ENCODE measurements at regions not wholly inside any gene's neighbourhood (a gene's known extent, or its start where the extent isn't known, plus 50 kb on each side); places are given as distances from the start of the nearest gene placed in this dataset.

DNA sequence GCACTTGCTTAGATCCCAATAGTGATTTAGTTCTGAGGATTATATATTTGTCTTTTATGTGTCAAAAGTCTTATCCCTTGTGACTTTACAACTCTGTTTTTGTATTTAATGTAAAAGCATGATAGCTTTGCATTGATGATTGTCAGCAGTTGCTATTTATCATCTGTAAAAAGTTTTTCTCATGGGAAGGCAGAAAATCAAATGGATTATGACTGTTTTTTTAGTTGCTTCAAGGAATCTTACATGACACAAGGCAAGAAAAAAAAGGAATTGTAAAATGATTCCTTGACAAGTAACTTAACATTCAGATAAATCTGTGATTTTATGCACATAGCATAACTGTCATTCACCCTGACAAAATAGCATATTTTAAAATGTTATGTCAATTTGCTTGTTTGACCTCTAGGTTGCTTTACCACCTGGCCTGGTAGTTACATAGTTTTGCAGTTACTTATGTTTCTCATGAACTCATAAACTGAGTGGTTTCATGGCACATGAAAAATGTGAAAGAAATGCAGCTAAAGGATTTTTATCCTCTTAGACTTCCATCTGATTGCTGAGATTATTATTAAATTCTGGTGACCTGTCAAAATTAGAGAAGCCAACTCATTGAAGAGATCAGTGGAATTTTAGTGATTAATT lies 622.6 kb downstream of the ADGRL2 start:
- H3K4me1 Mint-ChIP-seq (ENCODE audit: low read depth) = no peaks in the 10 kb centered on the region
- H3K36me3 Mint-ChIP-seq (ENCODE audit: insufficient read depth) = no peaks in the 10 kb centered on the region
- no peaks in the 10 kb centered on the region for H3K27me3 Mint-ChIP-seq (ENCODE audit: low read depth)
- no peaks in the 10 kb centered on the region for H3K9me3 Mint-ChIP-seq
- DNase-seq (no peak), ATAC-seq (no peak)
- H3K4me3 Mint-ChIP-seq = no peak overlapping the region

DNA sequence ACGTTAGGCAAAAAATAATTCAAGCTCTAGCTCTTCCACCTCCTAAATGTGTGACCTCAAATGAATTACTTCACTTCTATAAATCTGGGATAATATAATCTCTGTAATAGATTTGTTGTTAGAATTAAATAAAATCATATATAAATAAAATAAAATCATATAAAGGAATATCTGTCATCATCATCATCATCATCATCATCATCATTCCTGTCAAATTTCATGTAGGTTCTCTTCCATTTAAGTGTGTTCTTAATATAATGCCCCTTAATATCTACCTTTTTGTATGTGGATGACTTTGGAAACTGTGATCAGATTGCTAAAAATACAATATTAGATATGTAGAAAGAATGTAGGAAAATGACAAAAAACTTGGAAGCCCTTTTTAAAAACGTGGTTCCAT lies 621.0 kb downstream of the ADGRL2 start:
- no peaks in the 10 kb centered on the region for H3K27me3 Mint-ChIP-seq (ENCODE audit: low read depth)
- DNase-seq (no peak), ATAC-seq (no peak)
- no peak overlapping the region for H3K4me3 Mint-ChIP-seq
- H3K36me3 Mint-ChIP-seq (ENCODE audit: insufficient read depth) = no peaks in the 10 kb centered on the region
- no peaks in the 10 kb centered on the region for H3K9me3 Mint-ChIP-seq
- no peaks in the 10 kb centered on the region for H3K4me1 Mint-ChIP-seq (ENCODE audit: low read depth)

DNA sequence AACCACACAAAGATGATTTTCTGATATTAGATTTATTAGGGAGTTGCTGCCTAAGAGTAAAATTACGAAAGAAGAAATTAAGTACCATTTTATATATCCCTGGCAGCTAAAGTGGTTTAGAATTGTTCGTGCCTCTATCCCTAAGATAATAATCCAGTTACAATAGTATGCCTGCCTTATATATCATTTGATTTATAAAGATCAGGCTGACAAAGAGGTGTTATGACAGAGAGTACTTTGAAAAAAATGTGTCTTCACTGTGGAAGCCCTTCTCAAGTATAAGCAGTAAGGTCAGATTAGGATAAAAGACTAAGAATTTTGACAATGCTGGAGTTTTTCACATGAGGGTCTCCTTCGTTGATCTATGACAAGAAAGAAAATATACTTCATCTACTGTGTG lies 619.9 kb downstream of the ADGRL2 start:
- Mint-ChIP-seq H3K4me1 (ENCODE audit: low read depth) (no peaks in the 10 kb centered on the region), H3K4me3 (no peak overlapping the region), H3K9me3 (no peaks in the 10 kb centered on the region), H3K27me3 (ENCODE audit: low read depth) (no peaks in the 10 kb centered on the region), H3K36me3 (ENCODE audit: insufficient read depth) (no peaks in the 10 kb centered on the region)
- no peak for DNase-seq
- ATAC-seq = no peak

DNA sequence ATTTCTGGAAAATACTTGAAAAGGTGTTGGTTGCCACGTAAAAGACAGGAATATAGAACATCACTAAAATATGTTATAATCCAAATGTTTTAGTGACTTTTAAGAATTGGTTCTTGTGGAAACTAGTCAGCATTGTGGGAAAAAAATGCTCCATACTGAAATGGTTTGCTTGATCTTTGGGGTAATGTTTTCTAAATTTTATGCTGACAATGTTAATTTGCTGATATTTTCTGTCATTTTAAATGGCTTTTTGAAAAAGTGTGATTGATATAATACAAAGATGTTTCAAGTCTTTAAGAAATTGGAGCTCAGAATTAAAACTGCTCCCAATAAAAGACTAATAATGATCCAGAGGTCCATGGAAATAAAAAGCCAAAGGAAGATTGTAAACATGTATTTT lies 610.9 kb downstream of the ADGRL2 start:
- no peaks in the 10 kb centered on the region for H3K36me3 Mint-ChIP-seq (ENCODE audit: insufficient read depth)
- ATAC-seq (no peak), DNase-seq (no peak)
- H3K4me3 Mint-ChIP-seq = no peak overlapping the region
- H3K27me3 Mint-ChIP-seq (ENCODE audit: low read depth) = no peaks in the 10 kb centered on the region
- no peaks in the 10 kb centered on the region for H3K9me3 Mint-ChIP-seq
- no peaks in the 10 kb centered on the region for H3K4me1 Mint-ChIP-seq (ENCODE audit: low read depth)

DNA sequence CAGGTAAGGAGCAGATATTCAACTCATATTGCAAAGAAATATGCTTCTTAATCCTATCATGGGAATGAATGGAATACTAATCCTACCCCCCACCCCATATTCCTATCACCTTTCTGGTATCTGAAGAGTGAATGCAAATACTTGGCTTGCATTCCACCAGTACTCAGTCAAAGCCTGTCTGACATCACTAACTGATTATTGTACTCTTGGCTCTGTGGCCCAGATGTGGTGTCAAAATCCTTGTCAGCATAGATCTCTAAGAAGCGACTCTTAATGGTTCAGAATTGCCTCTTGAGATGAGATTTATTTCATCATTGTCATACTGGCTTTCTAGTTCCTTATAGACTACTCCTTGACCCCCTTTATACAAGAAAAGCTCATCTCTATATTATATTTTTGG lies 604.6 kb downstream of the ADGRL2 start:
- DNase-seq (no peak), ATAC-seq (no peak)
- Mint-ChIP-seq H3K4me1 (ENCODE audit: low read depth) (no peaks in the 10 kb centered on the region), H3K27me3 (ENCODE audit: low read depth) (no peaks in the 10 kb centered on the region), H3K36me3 (ENCODE audit: insufficient read depth) (no peaks in the 10 kb centered on the region), H3K9me3 (no peaks in the 10 kb centered on the region), H3K4me3 (no peak overlapping the region)

DNA sequence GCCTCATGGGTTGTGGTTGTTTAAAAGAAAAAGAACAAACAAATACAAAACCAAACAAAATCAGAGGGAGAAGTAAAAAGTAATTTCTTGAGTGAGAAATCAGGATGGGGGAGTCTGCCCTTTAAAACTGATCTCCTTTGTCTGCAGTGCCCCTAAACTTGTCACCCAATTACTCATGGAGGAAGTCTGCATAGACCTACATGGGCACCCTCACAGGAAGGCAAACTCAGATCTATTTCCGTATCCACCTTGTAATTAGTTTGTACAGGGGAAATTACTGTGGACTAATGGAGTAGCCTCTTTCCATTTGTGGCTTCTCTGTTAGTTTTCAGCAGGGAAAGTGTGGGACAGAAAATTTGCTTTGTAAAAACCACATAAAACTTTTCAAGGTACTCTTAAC lies 600.4 kb downstream of the ADGRL2 start:
- Mint-ChIP-seq H3K4me3 (no peak overlapping the region), H3K4me1 (ENCODE audit: low read depth) (no peaks in the 10 kb centered on the region), H3K9me3 (no peaks in the 10 kb centered on the region), H3K36me3 (ENCODE audit: insufficient read depth) (no peaks in the 10 kb centered on the region), H3K27me3 (ENCODE audit: low read depth) (no peaks in the 10 kb centered on the region)
- no peak for DNase-seq
- ATAC-seq = no peak

DNA sequence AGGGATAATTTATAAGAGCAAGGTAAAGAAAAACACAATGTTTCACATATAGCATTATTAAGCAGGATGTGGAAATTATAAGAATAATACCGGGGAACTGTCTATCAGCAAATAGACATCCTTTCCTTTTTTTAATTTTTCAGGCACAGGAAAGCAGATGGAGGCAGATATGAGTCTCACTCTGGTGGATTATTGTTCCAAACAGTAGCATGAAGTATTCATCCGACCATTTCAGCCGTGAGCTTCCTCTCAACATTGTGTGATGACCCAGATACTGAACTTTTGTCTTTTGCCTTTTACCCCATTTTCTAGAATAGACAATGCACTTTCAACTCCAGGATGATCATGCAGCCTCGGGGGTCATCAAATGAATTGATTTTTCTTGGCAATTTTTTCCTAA lies 599.8 kb downstream of the ADGRL2 start:
- no peak for ATAC-seq
- Mint-ChIP-seq H3K27me3 (ENCODE audit: low read depth) (no peaks in the 10 kb centered on the region), H3K36me3 (ENCODE audit: insufficient read depth) (no peaks in the 10 kb centered on the region), H3K4me1 (ENCODE audit: low read depth) (no peaks in the 10 kb centered on the region), H3K9me3 (no peaks in the 10 kb centered on the region), H3K4me3 (no peak overlapping the region)
- no peak for DNase-seq

DNA sequence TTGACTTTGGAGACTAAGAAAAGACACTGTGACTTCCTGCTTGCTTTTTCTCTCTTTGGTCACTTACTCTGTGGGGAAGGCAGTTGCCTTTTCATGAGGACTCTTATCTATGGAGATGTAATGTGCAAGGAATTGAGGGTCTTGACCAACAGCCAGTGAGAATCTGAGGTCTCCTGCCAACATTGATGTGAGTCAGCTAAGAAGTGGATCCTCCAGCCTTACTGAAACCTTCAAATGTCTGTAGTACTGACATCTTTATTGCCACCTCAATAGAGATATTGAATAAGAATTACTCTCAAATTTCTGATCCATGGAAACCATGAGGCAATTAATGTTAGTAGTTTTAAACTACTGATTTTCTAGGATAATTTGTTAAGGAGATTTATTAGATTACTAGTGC lies 598.4 kb downstream of the ADGRL2 start:
- Mint-ChIP-seq H3K4me3 (no peak overlapping the region), H3K36me3 (ENCODE audit: insufficient read depth) (no peaks in the 10 kb centered on the region), H3K27me3 (ENCODE audit: low read depth) (no peaks in the 10 kb centered on the region), H3K9me3 (no peaks in the 10 kb centered on the region), H3K4me1 (ENCODE audit: low read depth) (no peaks in the 10 kb centered on the region)
- ATAC-seq (no peak), DNase-seq (no peak)

DNA sequence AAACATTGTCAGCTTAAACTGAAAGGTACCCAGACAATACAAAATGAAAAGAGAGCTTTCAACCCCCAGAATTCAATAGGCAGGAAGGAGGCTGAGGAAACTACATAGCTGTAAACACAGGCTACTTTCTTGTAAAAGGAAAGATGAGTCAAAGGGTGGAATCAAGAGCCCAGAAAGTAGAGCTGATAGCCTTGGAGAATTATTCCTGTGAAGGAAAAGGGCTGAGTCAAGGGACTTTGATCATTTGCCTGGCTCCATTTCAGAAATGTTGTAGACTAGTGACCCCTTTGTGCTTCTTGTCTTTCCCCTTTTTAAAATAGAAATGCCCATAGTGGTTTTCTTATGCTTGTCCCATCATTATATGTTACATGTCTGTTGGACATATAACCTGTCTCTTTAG lies 597.6 kb downstream of the ADGRL2 start:
- Mint-ChIP-seq H3K27me3 (ENCODE audit: low read depth) (no peaks in the 10 kb centered on the region), H3K36me3 (ENCODE audit: insufficient read depth) (no peaks in the 10 kb centered on the region), H3K4me1 (ENCODE audit: low read depth) (no peaks in the 10 kb centered on the region), H3K9me3 (peaks cover 3% of the 10 kb centered on the region), H3K4me3 (no peak overlapping the region)
- DNase-seq = no peak
- ATAC-seq = no peak

DNA sequence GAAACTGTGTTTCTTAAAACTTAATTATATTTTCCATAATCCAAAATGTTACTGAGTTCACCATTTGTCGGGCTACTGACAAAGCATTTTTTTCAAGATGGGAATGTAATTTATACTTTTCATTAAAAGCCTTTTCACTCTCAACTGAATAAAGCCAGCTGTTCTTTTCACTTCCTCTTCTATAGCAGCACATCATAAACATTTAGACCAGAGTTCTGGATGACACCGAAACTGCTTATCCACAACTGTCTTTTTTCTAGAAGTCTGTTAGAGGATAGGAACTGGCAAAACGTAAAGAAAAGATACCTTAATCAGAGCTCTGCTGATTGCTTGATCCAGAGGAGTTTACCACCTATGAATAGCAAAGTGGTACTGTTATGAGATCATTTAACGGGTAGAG lies 594.7 kb downstream of the ADGRL2 start:
- H3K4me1 Mint-ChIP-seq (ENCODE audit: low read depth) = no peaks in the 10 kb centered on the region
- peaks cover 3% of the 10 kb centered on the region for H3K9me3 Mint-ChIP-seq
- DNase-seq (no peak), ATAC-seq (no peak)
- no peaks in the 10 kb centered on the region for H3K27me3 Mint-ChIP-seq (ENCODE audit: low read depth)
- H3K4me3 Mint-ChIP-seq = no peak overlapping the region
- H3K36me3 Mint-ChIP-seq (ENCODE audit: insufficient read depth) = no peaks in the 10 kb centered on the region

DNA sequence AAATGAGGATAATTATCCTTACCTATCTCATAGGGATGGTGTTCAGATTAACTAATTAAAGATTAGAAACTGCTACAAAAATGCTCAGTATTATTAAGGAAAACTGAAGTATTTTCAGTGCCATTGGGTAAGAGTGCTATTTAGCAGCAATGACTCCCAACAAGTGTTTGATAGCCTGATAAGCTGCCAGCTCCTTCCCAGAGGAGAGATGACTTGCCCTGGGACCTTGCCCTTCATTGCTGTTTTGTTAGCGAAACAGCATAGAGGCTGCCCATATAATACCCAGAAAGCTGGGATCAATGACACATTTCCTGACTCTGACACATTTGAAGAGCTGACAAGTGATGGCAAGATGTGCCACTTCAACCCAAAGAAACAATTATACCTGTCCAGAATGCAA lies 592.2 kb downstream of the ADGRL2 start:
- Mint-ChIP-seq H3K9me3 (peaks cover 10% of the 10 kb centered on the region), H3K4me1 (ENCODE audit: low read depth) (no peaks in the 10 kb centered on the region), H3K36me3 (ENCODE audit: insufficient read depth) (no peaks in the 10 kb centered on the region), H3K27me3 (ENCODE audit: low read depth) (no peaks in the 10 kb centered on the region), H3K4me3 (no peak overlapping the region)
- DNase-seq (no peak), ATAC-seq (no peak)

DNA sequence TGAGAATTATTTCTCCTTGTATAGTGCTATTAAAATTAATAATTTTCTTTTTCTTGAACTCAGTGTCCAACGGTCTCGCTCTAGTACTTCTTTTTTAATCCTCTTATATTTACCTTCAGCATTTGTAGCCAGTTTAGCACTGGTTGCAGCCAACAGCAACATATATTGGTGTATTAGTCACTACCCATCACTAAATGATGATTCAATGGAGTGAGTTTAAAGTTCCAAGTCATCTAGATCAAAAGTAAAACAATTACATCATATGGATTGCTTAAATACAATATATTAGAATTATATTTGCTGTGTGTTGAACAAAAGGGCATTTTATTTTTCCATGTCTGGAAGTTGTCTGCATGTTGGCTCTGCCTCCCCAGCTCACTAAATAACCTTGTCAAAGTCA lies 591.8 kb downstream of the ADGRL2 start:
- DNase-seq = no peak
- Mint-ChIP-seq H3K27me3 (ENCODE audit: low read depth) (no peaks in the 10 kb centered on the region), H3K36me3 (ENCODE audit: insufficient read depth) (no peaks in the 10 kb centered on the region), H3K9me3 (peaks cover 10% of the 10 kb centered on the region), H3K4me1 (ENCODE audit: low read depth) (no peaks in the 10 kb centered on the region), H3K4me3 (no peak overlapping the region)
- no peak for ATAC-seq

DNA sequence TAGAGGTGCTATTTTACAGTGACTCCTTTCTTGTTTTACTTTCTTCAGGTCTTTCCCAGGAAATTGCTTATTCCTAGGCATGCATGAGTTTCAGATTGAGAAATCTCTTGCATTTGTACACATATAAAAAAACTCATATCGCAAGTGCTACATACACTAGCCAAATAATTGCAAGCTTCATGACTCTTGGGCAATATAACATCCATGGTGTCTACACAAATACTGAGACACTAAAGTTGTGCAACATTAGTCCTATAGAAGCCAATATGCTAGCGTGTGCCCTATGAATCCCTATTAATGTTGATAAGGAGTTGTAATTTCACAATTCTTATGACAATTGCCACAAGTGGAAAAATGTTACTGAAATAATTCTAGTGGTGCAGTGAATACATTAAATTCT lies 591.0 kb downstream of the ADGRL2 start:
- ATAC-seq (no peak), DNase-seq (no peak)
- Mint-ChIP-seq H3K4me3 (no peak overlapping the region), H3K9me3 (peaks cover 10% of the 10 kb centered on the region), H3K27me3 (ENCODE audit: low read depth) (no peaks in the 10 kb centered on the region), H3K4me1 (ENCODE audit: low read depth) (no peaks in the 10 kb centered on the region), H3K36me3 (ENCODE audit: insufficient read depth) (no peaks in the 10 kb centered on the region)

DNA sequence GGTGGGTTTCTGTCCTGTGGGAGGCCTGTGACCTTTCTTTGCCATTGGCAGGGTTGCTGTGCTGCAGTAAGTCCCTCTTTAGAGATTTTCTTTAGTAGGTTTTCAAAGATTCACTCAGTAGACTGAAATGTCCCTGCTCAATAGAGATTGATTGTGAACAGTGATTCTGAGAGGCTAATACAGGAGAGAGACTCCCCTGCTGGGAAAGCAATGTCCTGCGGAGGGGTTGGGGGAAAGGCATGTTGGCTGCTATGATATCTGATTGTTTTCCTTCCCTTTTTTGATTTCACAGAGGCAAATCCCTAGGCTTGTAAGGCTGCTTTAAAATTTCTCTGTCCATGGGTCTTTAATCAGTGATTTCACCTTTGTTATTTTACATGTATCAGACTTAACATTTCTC lies 589.9 kb downstream of the ADGRL2 start:
- H3K36me3 Mint-ChIP-seq (ENCODE audit: insufficient read depth) = no peaks in the 10 kb centered on the region
- ATAC-seq (no peak), DNase-seq (no peak)
- H3K27me3 Mint-ChIP-seq (ENCODE audit: low read depth) = no peaks in the 10 kb centered on the region
- H3K9me3 Mint-ChIP-seq = peaks cover 10% of the 10 kb centered on the region
- no peaks in the 10 kb centered on the region for H3K4me1 Mint-ChIP-seq (ENCODE audit: low read depth)
- H3K4me3 Mint-ChIP-seq = no peak overlapping the region

DNA sequence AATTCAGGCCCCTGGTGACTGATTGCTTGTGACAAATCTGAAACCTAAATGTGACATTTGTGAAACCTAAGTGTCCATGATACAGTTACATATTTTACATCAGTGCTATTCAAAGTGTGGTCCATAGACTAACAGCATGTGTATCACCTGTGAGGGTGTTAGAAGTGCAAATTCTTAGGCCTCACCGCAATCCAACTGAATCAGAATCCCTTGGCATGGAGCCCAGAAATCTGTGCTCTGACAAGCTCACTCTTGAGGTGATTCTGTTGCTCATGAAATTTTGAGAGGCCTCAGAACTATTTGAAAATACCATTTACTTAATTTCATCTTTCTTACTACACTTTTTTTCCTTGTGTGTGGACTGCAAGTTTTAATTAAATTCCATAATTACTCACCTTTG lies 587.9 kb downstream of the ADGRL2 start:
- DNase-seq (no peak), ATAC-seq (no peak)
- no peaks in the 10 kb centered on the region for H3K4me1 Mint-ChIP-seq (ENCODE audit: low read depth)
- H3K4me3 Mint-ChIP-seq = no peak overlapping the region
- H3K9me3 Mint-ChIP-seq = peaks cover 11% of the 10 kb centered on the region
- no peaks in the 10 kb centered on the region for H3K36me3 Mint-ChIP-seq (ENCODE audit: insufficient read depth)
- no peaks in the 10 kb centered on the region for H3K27me3 Mint-ChIP-seq (ENCODE audit: low read depth)

DNA sequence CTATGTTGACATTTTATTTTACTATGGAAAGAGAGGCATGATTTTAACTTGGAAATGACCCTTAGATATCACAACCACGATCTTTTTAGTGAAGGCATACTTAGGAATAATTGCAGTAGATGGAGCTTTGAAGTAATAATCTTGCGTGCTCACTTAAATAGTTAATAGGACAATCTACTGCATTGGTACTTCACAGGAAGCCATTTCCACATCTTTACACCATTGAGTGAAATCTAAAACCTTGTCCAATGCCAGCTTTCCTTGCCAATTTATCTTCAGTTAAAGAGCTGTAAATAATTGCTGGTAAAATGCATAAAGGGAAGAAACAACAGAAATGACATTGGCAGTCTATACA lies 586.3 kb downstream of the ADGRL2 start:
- peaks cover 11% of the 10 kb centered on the region for H3K9me3 Mint-ChIP-seq
- H3K4me1 Mint-ChIP-seq (ENCODE audit: low read depth) = no peaks in the 10 kb centered on the region
- H3K36me3 Mint-ChIP-seq (ENCODE audit: insufficient read depth) = no peaks in the 10 kb centered on the region
- no peaks in the 10 kb centered on the region for H3K27me3 Mint-ChIP-seq (ENCODE audit: low read depth)
- ATAC-seq = no peak
- DNase-seq = no peak
- no peak overlapping the region for H3K4me3 Mint-ChIP-seq
